NCI-H446 (cell line): ENCODE measurements at regions not wholly inside any gene's neighbourhood (a gene's known extent, or its start where the extent isn't known, plus 50 kb on each side); places are given as distances from the start of the nearest gene placed in this dataset.

Experiments
- DNase-seq, 2 experiments: peaks; one replicate each; lab custom pipeline; 2025; lab: John Stamatoyannopoulos, UW

- no peak for DNase-seq
Observed at GRCh38 chr1:9419369-9420041, 119.8 kb upstream of the SLC25A33 start.

- DNase-seq: no peak
Observed at GRCh38 chr1:9420835-9421532, 118.3 kb upstream of the SLC25A33 start.

GRCh38 chr1:9421533-9421873, 117.8 kb upstream of the SLC25A33 start:
- DNase-seq: no peak

- DNase-seq: no peak
Observed at GRCh38 chr1:9422321-9422720, 116.9 kb upstream of the SLC25A33 start.

- peak; percentile 20 to 62 for DNase-seq
Observed at GRCh38 chr1:9422911-9423505, 116.3 kb upstream of the SLC25A33 start.

GRCh38 chr1:9424261-9424660, 115.0 kb upstream of the SLC25A33 start:
- DNase-seq: no peak

- no peak for DNase-seq
Observed at GRCh38 chr1:9425859-9426258, 113.4 kb upstream of the SLC25A33 start.

- DNase-seq: no peak
Observed at GRCh38 chr1:9426291-9426711, 113.0 kb upstream of the SLC25A33 start.

GRCh38 chr1:9427388-9427787, 111.9 kb upstream of the SLC25A33 start:
- no peak for DNase-seq

- DNase-seq: peak; percentile 98 to 100
Observed at GRCh38 chr1:9428601-9429341, 110.5 kb upstream of the SLC25A33 start.

- DNase-seq: no peak
Observed at GRCh38 chr1:9429342-9429711, 109.9 kb upstream of the SLC25A33 start.

GRCh38 chr1:9434247-9435152, 104.8 kb upstream of the SLC25A33 start:
- DNase-seq: no peak

GRCh38 chr1:9435153-9435636, 104.1 kb upstream of the SLC25A33 start:
- DNase-seq: no peak

GRCh38 chr1:9435854-9436640, 103.2 kb upstream of the SLC25A33 start:
- DNase-seq: no peak

- DNase-seq: peak in 1 of 2 experiments; percentile 50
Observed at GRCh38 chr1:9437961-9438430, 101.3 kb upstream of the SLC25A33 start.

- peak; percentile 45 to 50 for DNase-seq
Observed at GRCh38 chr1:9438431-9439073, 100.7 kb upstream of the SLC25A33 start.

GRCh38 chr1:9439074-9439761, 100.0 kb upstream of the SLC25A33 start:
- no peak for DNase-seq

- no peak for DNase-seq
Observed at GRCh38 chr1:9440261-9440660, 99.0 kb upstream of the SLC25A33 start.

GRCh38 chr1:9440763-9441194, 98.5 kb upstream of the SLC25A33 start:
- DNase-seq: no peak
